Natural killer cell (primary cell): ENCODE measurements at regions not wholly inside any gene's neighbourhood (a gene's known extent, or its start where the extent isn't known, plus 50 kb on each side); places are given as distances from the start of the nearest gene placed in this dataset.

Experiments
- ATAC-seq, 3 donors: fragments of 150-1000 bp in 2 of 3; fragments of 200-7000 bp in 1 of 3; cut with Tn5 transposase; 1 replicate in 1 of 3; 2 replicates in 2 of 3; pipeline ENCODE4 v1.10.0; 2021; ENCODE audit warnings: mild to moderate bottlenecking in 2 of 3, moderate library complexity in 2 of 3
- DNase-seq, 2 donors: peaks; one replicate each; pipeline versions ENCODE4 v3.0.0 to v3.0.0-alpha.2; 2013 to 2021; ENCODE audit warnings: mixed read lengths in 1 of 2
- H3K27ac ChIP-seq: one replicate; pipeline ENCODE4 v1.5.1; 2013; ENCODE audit warnings: mild to moderate bottlenecking, low read length
- H3K27me3 ChIP-seq: one replicate; pipeline ENCODE4 v1.6.1; 2013; ENCODE audit warnings: low read length; ENCODE audit not compliant: control insufficient read depth, insufficient read depth
- H3K36me3 ChIP-seq: one replicate; pipeline ENCODE4 v1.6.1; 2013; ENCODE audit warnings: low read length; ENCODE audit not compliant: control insufficient read depth, insufficient read depth
- H3K4me1 ChIP-seq: one replicate; pipeline ENCODE4 v1.6.1; 2013; ENCODE audit warnings: low read length; ENCODE audit not compliant: control insufficient read depth, insufficient read depth
- H3K4me3 ChIP-seq: one replicate; pipeline ENCODE4 v1.5.1; 2013; ENCODE audit warnings: low read length
- H3K9me3 ChIP-seq: one replicate; pipeline ENCODE4 v1.6.1; 2013; ENCODE audit warnings: low read length; ENCODE audit not compliant: control insufficient read depth, insufficient read depth
- H3K27ac Mint-ChIP-seq, 2 donors: one replicate each; pipeline ENCODE4 v1.8.0; 2022; ENCODE audit warnings: mild to moderate bottlenecking in 2 of 2, mixed read lengths in 2 of 2, moderate library complexity in 1 of 2
- H3K27me3 Mint-ChIP-seq, 2 donors: one replicate each; pipeline ENCODE4 v1.8.0; 2022; ENCODE audit warnings: low read depth in 2 of 2, mixed read lengths in 2 of 2
- H3K36me3 Mint-ChIP-seq: one replicate; pipeline ENCODE4 v1.8.0; 2022; ENCODE audit warnings: mixed read lengths
- H3K4me1 Mint-ChIP-seq, 2 donors: one replicate each; pipeline ENCODE4 v1.8.0; 2022; ENCODE audit warnings: mixed read lengths in 2 of 2
- H3K4me3 Mint-ChIP-seq: one replicate; pipeline ENCODE4 v1.8.0; 2022; ENCODE audit warnings: mild to moderate bottlenecking, moderate library complexity, mixed read lengths
- H3K9me3 Mint-ChIP-seq, 2 donors: one replicate each; pipeline ENCODE4 v1.8.0; 2022; ENCODE audit warnings: mixed read lengths in 2 of 2
- CTCF ChIP-seq: fragments of 200-600 bp; IDR thresholded peaks from one replicate; pipeline ENCODE4 v1.8.0; 2022; ENCODE audit warnings: antibody characterized with exemption
- WGBS: methylation state at CpG from one replicate; pipeline ENCODE4 v1.1.7; 2013; ENCODE audit warnings: missing lambda C conversion rate; ENCODE audit not compliant: insufficient coverage; 5-methylcytosine and 5-hydroxymethylcytosine counted together
- intact Hi-C: fragments of 100-400 bp; cut with micrococcal nuclease; formaldehyde crosslinking; loops from one replicate; pipeline ENCODE4 v1.14.2; 2022

GRCh38 chr7:125173571-125173970 lies 243.9 kb upstream of the POT1 start:
- Histone ChIP-seq H3K9me3 (no peaks in the 10 kb centered on the region), H3K36me3 (no peaks in the 10 kb centered on the region), H3K27ac (no peak overlapping the region), H3K4me3 (no peak overlapping the region), H3K4me1 (no peaks in the 10 kb centered on the region), H3K27me3 (no peaks in the 10 kb centered on the region)
- no peak for ATAC-seq
- Mint-ChIP-seq H3K27me3 (no peaks in the 10 kb centered on the region), H3K4me3 (no peak overlapping the region), H3K36me3 (no peaks in the 10 kb centered on the region), H3K4me1 (no peaks in the 10 kb centered on the region), H3K9me3 (peaks cover 2 to 3% of the 10 kb centered on the region in 2 donors), H3K27ac (no peak overlapping the region)
- intact Hi-C loops, result no loop called here
- no peak for DNase-seq
- no peak for TF ChIP-seq CTCF
- 88% methylated on average over 2 of the region's 2 CpGs for WGBS

- no peaks in the 10 kb centered on the region for H3K36me3 Mint-ChIP-seq
- 100% methylated on average over 1 of the region's 1 CpG for WGBS
- Histone ChIP-seq H3K27ac (no peak overlapping the region), H3K27me3 (no peaks in the 10 kb centered on the region), H3K36me3 (no peaks in the 10 kb centered on the region), H3K9me3 (no peaks in the 10 kb centered on the region), H3K4me3 (no peak overlapping the region), H3K4me1 (no peaks in the 10 kb centered on the region)
- DNase-seq (no peak), ATAC-seq (no peak)
- no peak overlapping the region for H3K4me3 Mint-ChIP-seq
- H3K9me3 Mint-ChIP-seq, result peaks cover 0 to 4% of the 10 kb centered on the region in 2 donors
- TF ChIP-seq CTCF, result no peak
- intact Hi-C loops, result no loop called here
- H3K4me1 Mint-ChIP-seq, result no peaks in the 10 kb centered on the region
- no peaks in the 10 kb centered on the region for H3K27me3 Mint-ChIP-seq
- H3K27ac Mint-ChIP-seq, result no peak overlapping the region
These were observed 239.5 kb upstream of the POT1 start for GRCh38 chr7:125169088-125169487.

GRCh38 chr7:125154930-125155329 lies 225.3 kb upstream of the POT1 start:
- H3K27ac ChIP-seq, result no peak overlapping the region
- no peak overlapping the region for H3K4me3 Mint-ChIP-seq
- DNase-seq (no peak), ATAC-seq (no peak)
- WGBS, result 100% methylated on average over 1 of the region's 1 CpG
- no peaks in the 10 kb centered on the region for H3K4me1 ChIP-seq
- no peaks in the 10 kb centered on the region for H3K9me3 ChIP-seq
- H3K27me3 ChIP-seq, result no peaks in the 10 kb centered on the region
- H3K9me3 Mint-ChIP-seq, result peaks cover under 1 to 9% of the 10 kb centered on the region in 2 donors
- H3K27me3 Mint-ChIP-seq, result no peaks in the 10 kb centered on the region
- TF ChIP-seq CTCF, result no peak
- peaks cover 5% of the 10 kb centered on the region for H3K36me3 Mint-ChIP-seq
- H3K4me3 ChIP-seq, result no peak overlapping the region
- intact Hi-C loops, result no loop called here
- no peak overlapping the region for H3K27ac Mint-ChIP-seq
- H3K4me1 Mint-ChIP-seq, result no peaks in the 10 kb centered on the region
- no peaks in the 10 kb centered on the region for H3K36me3 ChIP-seq

- Histone ChIP-seq H3K4me1 (no peaks in the 10 kb centered on the region), H3K36me3 (no peaks in the 10 kb centered on the region), H3K9me3 (no peaks in the 10 kb centered on the region), H3K4me3 (no peak overlapping the region), H3K27me3 (no peaks in the 10 kb centered on the region), H3K27ac (no peak overlapping the region)
- no peak for ATAC-seq
- no peak overlapping the region for H3K4me3 Mint-ChIP-seq
- intact Hi-C loops, result no loop called here
- H3K9me3 Mint-ChIP-seq, result peaks cover 3 to 7% of the 10 kb centered on the region in 2 donors
- no peaks in the 10 kb centered on the region for H3K4me1 Mint-ChIP-seq
- no peaks in the 10 kb centered on the region for H3K27me3 Mint-ChIP-seq
- DNase-seq, result no peak
- no peak overlapping the region for H3K27ac Mint-ChIP-seq
- WGBS, result no CpG with 5 or more reads among the region's 1 CpG
- no peaks in the 10 kb centered on the region for H3K36me3 Mint-ChIP-seq
- TF ChIP-seq CTCF, result no peak
These were observed 219.5 kb upstream of the POT1 start for GRCh38 chr7:125149151-125149550.
